Upper lobe of left lung (tissue), 6 donors: ENCODE measurements at regions not wholly inside any gene's neighbourhood (a gene's known extent, or its start where the extent isn't known, plus 50 kb on each side); places are given as distances from the start of the nearest gene placed in this dataset.

Source experiments
- ATAC-seq, 2 donors: fragments of 200-7000 bp; cut with Tn5 transposase; one replicate each; pipeline ENCODE4 v1.9.1; 2022; ENCODE audit warnings: mild to moderate bottlenecking in 2 of 2, moderate library complexity in 2 of 2; ENCODE audit not compliant: low FRiP score in 2 of 2
- DNase-seq, 2 donors: peaks; one replicate each; pipeline ENCODE4 v3.0.0-alpha.2; 2019 to 2020
- H3K27ac ChIP-seq, 4 donors: fragments of 200-600 bp; sonication (generic); one replicate each; pipeline ENCODE4 v1.5.1; 2016 to 2019
- H3K27me3 ChIP-seq, 4 donors: fragments of 200-600 bp; sonication (generic); one replicate each; pipeline ENCODE4 v1.5.1; 2017 to 2019
- H3K36me3 ChIP-seq, 4 donors: fragments of 200-600 bp; sonication (generic); one replicate each; pipeline ENCODE4 v1.5.1; 2016 to 2019
- H3K4me1 ChIP-seq, 4 donors: fragments of 200-600 bp; sonication (generic); one replicate each; pipeline ENCODE4 v1.5.1; 2018 to 2019
- H3K4me3 ChIP-seq, 4 donors: fragments of 200-600 bp; sonication (generic); one replicate each; pipeline ENCODE4 v1.5.1; 2017 to 2019; ENCODE audit warnings: mild to moderate bottlenecking in 2 of 4, moderate library complexity in 1 of 4
- H3K9me3 ChIP-seq, 4 donors: fragments of 200-600 bp; sonication (generic); one replicate each; pipeline ENCODE4 v1.5.1; 2018 to 2019
- EP300 ChIP-seq, 4 donors: sonication (generic); formaldehyde crosslinking; IDR thresholded peaks; one replicate each; pipeline ENCODE4 v1.5.1; 2017; ENCODE audit warnings: antibody characterized with exemption in 4 of 4, control low read depth in 2 of 4
- POLR2A ChIP-seq, 4 donors: fragments of 450-650 bp; IDR thresholded peaks; one replicate each; pipeline ENCODE4 v1.5.1; 2016 to 2017; ENCODE audit warnings: antibody characterized with exemption in 4 of 4, mild to moderate bottlenecking in 2 of 4
- POLR2AphosphoS5 ChIP-seq, 2 donors: sonication (generic); formaldehyde crosslinking; IDR thresholded peaks; one replicate each; pipeline ENCODE4 v1.5.1; 2017; ENCODE audit warnings: antibody characterized with exemption in 2 of 2
- WGBS, 2 donors: methylation state at CpG; one replicate each; pipeline ENCODE4 v1.1.5; 2017 to 2018; 5-methylcytosine and 5-hydroxymethylcytosine counted together
- TF ChIP-seq, protein P1 (sequence below), 6 experiments: fragments of 450-650 bp in 4 of 6; fragments of 200-600 bp in 2 of 6; sonication (generic) in 2 of 6; IDR thresholded peaks; one replicate each; pipeline ENCODE4 v1.5.1; 2016 to 2019; ENCODE audit warnings: antibody characterized with exemption in 6 of 6
- donor health status: DM: no; HTN: no; CAD: no; lungs with moderate emphysema.
- donor health status: DM: no; HTN: yes; CAD: no; lungs with severe emphysema.

- ATAC-seq = no peak
- no peaks in the 10 kb centered on the region for H3K36me3 ChIP-seq
- TF ChIP-seq POLR2AphosphoS5 (IDR thresholded peaks at IDR 0.05) (no peak), EP300 (IDR thresholded peaks at IDR 0.05) (no peak), POLR2A (IDR thresholded peaks at IDR 0.05) (no peak)
- TF ChIP-seq, protein P1, sequence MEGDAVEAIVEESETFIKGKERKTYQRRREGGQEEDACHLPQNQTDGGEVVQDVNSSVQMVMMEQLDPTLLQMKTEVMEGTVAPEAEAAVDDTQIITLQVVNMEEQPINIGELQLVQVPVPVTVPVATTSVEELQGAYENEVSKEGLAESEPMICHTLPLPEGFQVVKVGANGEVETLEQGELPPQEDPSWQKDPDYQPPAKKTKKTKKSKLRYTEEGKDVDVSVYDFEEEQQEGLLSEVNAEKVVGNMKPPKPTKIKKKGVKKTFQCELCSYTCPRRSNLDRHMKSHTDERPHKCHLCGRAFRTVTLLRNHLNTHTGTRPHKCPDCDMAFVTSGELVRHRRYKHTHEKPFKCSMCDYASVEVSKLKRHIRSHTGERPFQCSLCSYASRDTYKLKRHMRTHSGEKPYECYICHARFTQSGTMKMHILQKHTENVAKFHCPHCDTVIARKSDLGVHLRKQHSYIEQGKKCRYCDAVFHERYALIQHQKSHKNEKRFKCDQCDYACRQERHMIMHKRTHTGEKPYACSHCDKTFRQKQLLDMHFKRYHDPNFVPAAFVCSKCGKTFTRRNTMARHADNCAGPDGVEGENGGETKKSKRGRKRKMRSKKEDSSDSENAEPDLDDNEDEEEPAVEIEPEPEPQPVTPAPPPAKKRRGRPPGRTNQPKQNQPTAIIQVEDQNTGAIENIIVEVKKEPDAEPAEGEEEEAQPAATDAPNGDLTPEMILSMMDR (IDR thresholded peaks at IDR 0.05) = no peak
Measured at GRCh38 chr3:95899911-95900310, 914.5 kb upstream of the EPHA6 start.

GRCh38 chr3:95901948-95902347 lies 912.4 kb upstream of the EPHA6 start:
- TF ChIP-seq POLR2AphosphoS5 (IDR thresholded peaks at IDR 0.05) (no peak), POLR2A (IDR thresholded peaks at IDR 0.05) (no peak)
- no peak overlapping the region for H3K4me3 ChIP-seq
- H3K36me3 ChIP-seq = no peaks in the 10 kb centered on the region
- no peaks in the 10 kb centered on the region for H3K4me1 ChIP-seq
- H3K9me3 ChIP-seq = no peaks in the 10 kb centered on the region
- H3K27me3 ChIP-seq = no peaks in the 10 kb centered on the region
- no peak overlapping the region for H3K27ac ChIP-seq
- ATAC-seq = no peak
- DNase-seq = no peak

More at GRCh38 chr3:95899911-95900310, 914.5 kb upstream of the EPHA6 start:
- Histone ChIP-seq H3K27me3 (no peaks in the 10 kb centered on the region), H3K27ac (no peak overlapping the region), H3K4me3 (no peak overlapping the region), H3K4me1 (no peaks in the 10 kb centered on the region), H3K9me3 (no peaks in the 10 kb centered on the region)
- WGBS, 2 donors = 63 to 75% methylated on average over 2 of the region's 2 CpGs
- no peak for DNase-seq

DNA sequence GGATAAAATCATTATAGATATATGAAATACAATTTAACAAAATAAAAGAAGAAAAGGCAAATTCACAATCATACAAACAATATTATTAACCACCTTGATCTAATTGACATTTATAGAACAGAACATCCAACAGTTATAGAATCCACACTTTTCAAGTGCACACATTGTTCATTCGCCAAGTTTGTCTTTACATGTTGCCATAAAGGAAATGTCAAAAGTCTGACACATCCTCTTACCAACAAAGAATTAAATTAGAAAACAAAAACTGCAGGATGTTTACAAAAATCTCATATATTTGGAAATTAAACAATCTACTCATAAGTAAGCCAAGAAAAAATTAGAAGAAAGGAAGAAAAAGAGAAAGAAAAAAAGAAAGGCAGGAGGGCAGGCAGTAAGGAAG lies 909.2 kb upstream of the EPHA6 start:
- H3K4me3 ChIP-seq = no peak overlapping the region

DNA sequence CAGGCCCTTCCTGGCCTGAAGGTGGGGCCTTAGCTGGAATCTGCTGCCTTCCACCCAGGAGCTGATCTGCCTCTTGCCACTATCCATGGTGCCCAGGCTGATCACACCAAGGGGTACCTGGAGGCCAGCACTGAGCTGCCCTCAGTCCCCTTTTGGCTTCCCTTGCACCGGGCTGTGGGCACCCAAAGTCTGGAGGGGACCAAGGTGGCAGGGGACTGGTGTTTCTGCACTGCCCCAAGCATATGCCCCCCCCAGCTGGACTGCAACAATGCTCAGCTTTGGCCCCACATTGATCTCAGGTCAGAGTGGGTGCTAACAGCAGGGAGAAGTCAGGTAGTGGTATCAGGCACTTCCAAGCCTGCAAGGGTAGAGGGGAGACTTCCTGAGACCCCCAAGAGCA lies 902.6 kb upstream of the EPHA6 start:
- ATAC-seq (no peak), DNase-seq (peak in 1 of 2 donors; percentile 2)
- Histone ChIP-seq H3K4me3 (no peak overlapping the region), H3K27me3 (no peaks in the 10 kb centered on the region), H3K9me3 (peaks cover 0 to 14% (median 0%) of the 10 kb centered on the region in 4 donors), H3K36me3 (no peaks in the 10 kb centered on the region), H3K27ac (no peak overlapping the region), H3K4me1 (no peaks in the 10 kb centered on the region)
- WGBS, 2 donors = 80 to 100% methylated on average over 1 of the region's 1 CpG
- TF ChIP-seq, protein P1 (IDR thresholded peaks at IDR 0.05) = no peak
- no peak for TF ChIP-seq POLR2AphosphoS5 (IDR thresholded peaks at IDR 0.05)
- TF ChIP-seq POLR2A (IDR thresholded peaks at IDR 0.05) = no peak
- no peak for TF ChIP-seq EP300 (IDR thresholded peaks at IDR 0.05)

More for the DNA sequence above, 909.2 kb upstream of the EPHA6 start:
- Histone ChIP-seq H3K36me3 (no peaks in the 10 kb centered on the region), H3K9me3 (no peaks in the 10 kb centered on the region), H3K27me3 (no peaks in the 10 kb centered on the region), H3K27ac (no peak overlapping the region), H3K4me1 (no peaks in the 10 kb centered on the region)
- no peak for TF ChIP-seq POLR2AphosphoS5 (IDR thresholded peaks at IDR 0.05)
- TF ChIP-seq, protein P1 (IDR thresholded peaks at IDR 0.05) = no peak
- TF ChIP-seq EP300 (IDR thresholded peaks at IDR 0.05) = no peak
- TF ChIP-seq POLR2A (IDR thresholded peaks at IDR 0.05) = no peak
- DNase-seq (no peak), ATAC-seq (no peak)
- 53 to 78% methylated on average over 1 of the region's 1 CpG for WGBS, 2 donors

DNA sequence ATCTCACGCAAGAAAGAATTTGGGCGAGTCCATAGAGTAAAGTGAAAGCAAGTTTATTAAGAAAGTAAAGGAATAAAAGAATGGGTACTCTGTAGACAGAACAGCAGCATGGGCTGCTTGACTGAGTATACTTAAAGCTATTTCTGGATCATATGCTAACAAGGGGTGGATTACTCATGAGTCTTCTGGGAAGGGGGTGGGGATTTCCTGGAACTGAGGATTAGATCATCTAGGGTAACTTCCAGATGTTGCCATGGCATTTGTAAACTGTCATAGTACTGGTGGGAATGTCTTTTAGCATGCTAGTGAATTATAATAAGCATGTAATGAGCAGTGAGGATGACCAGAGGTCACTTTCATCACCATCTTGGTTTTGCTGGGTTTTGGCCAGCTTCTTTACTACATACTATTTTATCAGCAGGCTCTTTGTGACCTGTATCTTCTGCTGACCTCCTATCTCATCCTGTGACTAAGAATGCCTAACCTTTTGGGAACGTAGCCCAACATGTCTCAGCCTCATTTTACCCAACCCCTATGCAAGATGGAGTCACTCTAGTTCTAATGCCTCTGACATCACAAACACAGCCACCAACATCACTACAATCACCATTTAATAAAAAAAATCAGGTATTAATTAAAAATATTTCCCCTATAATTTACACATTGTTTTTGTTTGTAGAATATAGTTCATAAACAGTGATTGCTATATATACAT lies 890.7 kb upstream of the EPHA6 start:
- DNase-seq = no peak
- 49 to 55% methylated on average over 3 of the region's 3 CpGs for WGBS, 2 donors

More for the DNA sequence above, 890.7 kb upstream of the EPHA6 start:
- Histone ChIP-seq H3K27me3 (no peaks in the 10 kb centered on the region), H3K36me3 (no peaks in the 10 kb centered on the region), H3K4me1 (peaks cover 0 to 7% (median 0%) of the 10 kb centered on the region in 4 donors), H3K27ac (peak overlapping the region in 2 of 4 donors; percentile 14 to 67), H3K9me3 (no peaks in the 10 kb centered on the region), H3K4me3 (no peak overlapping the region)
- TF ChIP-seq POLR2AphosphoS5 (IDR thresholded peaks at IDR 0.05) = peak in 1 of 2 donors; percentile 85
- peak; percentile 20 to 89 (median 84) for TF ChIP-seq EP300 (IDR thresholded peaks at IDR 0.05)
- no peak for TF ChIP-seq POLR2A (IDR thresholded peaks at IDR 0.05)
- peak in 1 of 2 donors; percentile 95 for ATAC-seq
